Thymus (tissue), 11 donors: ENCODE measurements at regions not wholly inside any gene's neighbourhood (a gene's known extent, or its start where the extent isn't known, plus 50 kb on each side); places are given as distances from the start of the nearest gene placed in this dataset.
"Not testable (repeated sequence)": the region's sequence is repeated elsewhere in the genome, so short reads cannot be mapped to it uniquely, and the experiment has no call there.

Experiments
- DNase-seq, 9 donors: peaks; one replicate each; pipeline ENCODE4 v3.0.0-alpha.2; 2013; ENCODE audit warnings: low spot score in 9 of 9, low read depth in 6 of 9, missing footprints in 1 of 9
- H3K27ac ChIP-seq, 2 donors: one replicate each; pipeline ENCODE4 v1.5.1; 2013; ENCODE audit warnings: control low read depth in 1 of 2, low read depth in 1 of 2, low read length in 1 of 2, mild to moderate bottlenecking in 1 of 2, moderate library complexity in 1 of 2
- H3K27me3 ChIP-seq, 2 donors: one replicate each; pipeline ENCODE4 v1.5.1; 2013; ENCODE audit warnings: low read length in 1 of 2; ENCODE audit not compliant: control insufficient read depth in 2 of 2, insufficient read depth in 1 of 2
- H3K36me3 ChIP-seq, 2 donors: one replicate each; pipeline ENCODE4 v1.5.1; 2013; ENCODE audit warnings: low read length in 1 of 2, mild to moderate bottlenecking in 1 of 2, moderate library complexity in 1 of 2; ENCODE audit not compliant: control insufficient read depth in 2 of 2, insufficient read depth in 2 of 2
- H3K4me1 ChIP-seq, 2 donors: one replicate each; pipeline ENCODE4 v1.5.1; 2013; ENCODE audit warnings: low read length in 2 of 2; ENCODE audit not compliant: control insufficient read depth in 2 of 2, insufficient read depth in 2 of 2
- H3K4me3 ChIP-seq, 2 donors: one replicate each; pipeline ENCODE4 v1.5.1; 2013; ENCODE audit warnings: low read length in 2 of 2, control low read depth in 1 of 2, mild to moderate bottlenecking in 1 of 2
- H3K9me3 ChIP-seq, 2 donors: one replicate each; pipeline ENCODE4 v1.5.1; 2013; ENCODE audit warnings: low read length in 1 of 2, mild to moderate bottlenecking in 1 of 2; ENCODE audit not compliant: control insufficient read depth in 2 of 2, insufficient read depth in 1 of 2
- WGBS: extraction: QIAGEN DNeasy Blood & Tissue Kit; methylation state at CpG from one replicate; pipeline ENCODE4 v1.1.7; 2013; 5-methylcytosine and 5-hydroxymethylcytosine counted together
- donor health status: healthy.

DNA sequence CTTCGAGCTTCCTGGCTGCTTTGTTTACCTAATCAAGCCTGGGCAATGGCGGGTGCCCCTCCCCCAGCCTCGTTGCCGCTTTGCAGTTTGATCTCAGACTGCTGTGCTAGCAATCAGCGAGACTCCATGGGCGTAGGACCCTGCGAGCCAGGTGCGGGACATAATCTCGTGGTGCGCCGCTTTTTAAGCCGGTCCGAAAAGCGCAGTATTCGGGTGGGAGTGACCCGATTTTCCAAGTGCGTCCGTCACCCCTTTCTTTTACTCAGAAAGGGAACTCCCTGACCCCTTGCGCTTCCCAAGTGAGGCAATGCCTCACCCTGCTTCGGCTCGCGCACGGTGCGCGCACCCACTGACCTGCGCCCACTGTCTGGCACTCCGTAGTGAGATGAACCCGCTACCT is 889.3 kb upstream of the NUDT12 start:
- not testable (repeated sequence) for H3K27me3 ChIP-seq

DNA sequence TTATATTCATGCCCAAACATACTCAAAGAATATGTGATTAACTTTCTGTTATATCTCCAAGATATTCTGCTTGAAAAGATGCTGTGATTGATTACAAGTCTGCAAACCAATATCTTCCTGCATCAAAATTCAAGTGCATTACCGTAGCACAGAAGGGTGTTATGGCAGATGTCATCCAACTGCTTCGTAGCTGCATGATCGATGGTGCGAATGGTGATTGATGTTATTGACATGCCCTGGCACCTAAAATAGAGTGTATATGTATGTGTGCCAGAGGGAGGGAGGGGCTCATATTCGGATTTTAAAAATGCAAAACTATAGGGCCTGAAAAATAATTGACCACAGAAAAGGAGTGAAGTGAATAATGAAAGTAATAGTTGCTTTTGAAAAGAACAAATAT is 882.1 kb upstream of the NUDT12 start:
- no peaks in the 10 kb centered on the region for H3K36me3 ChIP-seq
- no peaks in the 10 kb centered on the region for H3K27me3 ChIP-seq
- no peak for DNase-seq
- H3K9me3 ChIP-seq: peaks cover 0 to 4% of the 10 kb centered on the region in 2 donors
- H3K4me3 ChIP-seq: no peak overlapping the region
- WGBS: 94% methylated on average over 5 of the region's 5 CpGs
- no peak overlapping the region for H3K27ac ChIP-seq
- H3K4me1 ChIP-seq: no peaks in the 10 kb centered on the region

More for the DNA sequence above, 889.3 kb upstream of the NUDT12 start:
- not testable (repeated sequence) for H3K9me3 ChIP-seq, H3K36me3 ChIP-seq, H3K27ac ChIP-seq, H3K4me3 ChIP-seq, DNase-seq, H3K4me1 ChIP-seq
- WGBS: 96% methylated on average over 28 of the region's 28 CpGs

DNA sequence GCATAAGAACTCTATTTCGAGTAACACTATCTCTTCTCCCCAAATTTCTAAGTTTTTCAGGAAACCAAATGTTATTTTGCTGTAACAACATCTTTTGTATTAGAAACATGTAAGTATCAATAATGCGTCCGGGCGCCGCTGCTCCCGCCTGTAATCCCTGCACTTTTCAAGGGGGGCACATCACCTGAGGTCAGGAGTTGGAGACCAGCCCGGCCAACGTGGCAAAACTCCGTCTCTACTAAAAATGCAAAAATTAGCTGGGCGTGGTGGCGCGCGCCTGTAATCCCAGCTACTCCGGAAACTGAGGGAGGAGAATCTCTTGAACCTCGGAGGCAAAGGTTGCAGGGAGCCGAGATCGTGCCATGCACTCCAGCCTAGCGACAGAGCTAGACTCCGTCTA is 881.1 kb upstream of the NUDT12 start:
- Histone ChIP-seq H3K9me3 (peaks cover 0 to 4% of the 10 kb centered on the region in 2 donors), H3K4me3 (no peak overlapping the region), H3K27ac (no peak overlapping the region), H3K36me3 (no peaks in the 10 kb centered on the region), H3K27me3 (no peaks in the 10 kb centered on the region), H3K4me1 (no peaks in the 10 kb centered on the region)
- DNase-seq: no peak
- WGBS: 97% methylated on average over 19 of the region's 19 CpGs

DNA sequence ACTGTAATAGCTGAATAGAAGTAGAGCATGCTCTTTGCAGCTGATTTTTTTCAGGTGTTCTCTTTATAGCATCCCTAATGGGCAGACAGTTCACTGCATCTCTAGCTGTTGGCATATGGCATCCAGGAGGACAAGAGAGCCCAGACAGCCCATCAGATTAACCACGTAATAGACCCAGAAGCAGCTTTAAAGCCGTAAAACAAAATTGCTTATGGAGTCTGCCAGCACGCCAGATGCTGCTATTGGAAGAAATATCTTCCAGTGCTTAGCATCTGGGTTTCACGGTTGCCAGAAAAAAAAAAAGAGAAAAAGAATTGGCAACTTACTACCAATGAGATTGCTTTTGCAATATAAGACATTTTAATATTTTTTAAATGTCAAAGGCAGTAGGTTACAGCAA is 869.4 kb upstream of the NUDT12 start:
- Histone ChIP-seq H3K36me3 (no peaks in the 10 kb centered on the region), H3K4me3 (no peak overlapping the region), H3K27ac (no peak overlapping the region), H3K27me3 (no peaks in the 10 kb centered on the region), H3K4me1 (no peaks in the 10 kb centered on the region), H3K9me3 (no peaks in the 10 kb centered on the region)
- WGBS: 70% methylated on average over 4 of the region's 4 CpGs
- DNase-seq: no peak

DNA sequence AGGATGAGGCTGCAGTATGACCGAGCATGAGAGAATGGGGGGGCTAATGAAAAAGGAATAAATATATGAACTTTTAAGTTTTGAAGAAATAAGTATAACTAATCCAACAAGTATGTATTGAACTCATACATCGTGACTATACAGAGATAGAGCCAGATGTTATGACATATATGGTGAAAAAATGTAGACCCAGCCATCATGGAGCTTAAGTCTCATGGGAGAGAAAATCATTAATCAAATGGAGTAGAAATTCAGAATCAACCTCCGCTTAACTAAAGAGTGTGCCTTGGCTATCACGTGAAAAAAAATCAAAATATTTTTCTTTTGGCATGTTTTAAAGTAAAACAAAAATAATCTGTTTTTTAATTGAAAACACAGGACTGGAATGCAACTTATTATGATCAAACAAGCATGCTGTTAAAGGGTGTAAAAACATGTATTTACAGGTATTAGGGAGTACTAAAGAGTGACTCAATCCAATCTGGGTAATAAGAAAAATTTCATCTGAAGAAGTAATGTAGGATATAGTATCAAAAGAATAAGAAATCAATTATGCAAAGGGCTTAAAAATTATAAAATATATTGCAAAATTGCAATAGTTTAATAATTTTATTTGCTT is 868.5 kb upstream of the NUDT12 start:
- H3K9me3 ChIP-seq: no peaks in the 10 kb centered on the region
- no peaks in the 10 kb centered on the region for H3K4me1 ChIP-seq
- no peaks in the 10 kb centered on the region for H3K27me3 ChIP-seq
- WGBS: 90% methylated on average over 4 of the region's 4 CpGs
- no peak overlapping the region for H3K4me3 ChIP-seq
- H3K36me3 ChIP-seq: no peaks in the 10 kb centered on the region
- no peak overlapping the region for H3K27ac ChIP-seq
- no peak for DNase-seq

- no peak for DNase-seq
- no peaks in the 10 kb centered on the region for H3K36me3 ChIP-seq
- no peaks in the 10 kb centered on the region for H3K4me1 ChIP-seq
- no peaks in the 10 kb centered on the region for H3K9me3 ChIP-seq
- no peak overlapping the region for H3K27ac ChIP-seq
- H3K4me3 ChIP-seq: no peak overlapping the region
- WGBS: 87% methylated on average over 1 of the region's 1 CpG
- no peaks in the 10 kb centered on the region for H3K27me3 ChIP-seq
Observed at GRCh38 chr5:104429911-104430310, 867.3 kb upstream of the NUDT12 start.

DNA sequence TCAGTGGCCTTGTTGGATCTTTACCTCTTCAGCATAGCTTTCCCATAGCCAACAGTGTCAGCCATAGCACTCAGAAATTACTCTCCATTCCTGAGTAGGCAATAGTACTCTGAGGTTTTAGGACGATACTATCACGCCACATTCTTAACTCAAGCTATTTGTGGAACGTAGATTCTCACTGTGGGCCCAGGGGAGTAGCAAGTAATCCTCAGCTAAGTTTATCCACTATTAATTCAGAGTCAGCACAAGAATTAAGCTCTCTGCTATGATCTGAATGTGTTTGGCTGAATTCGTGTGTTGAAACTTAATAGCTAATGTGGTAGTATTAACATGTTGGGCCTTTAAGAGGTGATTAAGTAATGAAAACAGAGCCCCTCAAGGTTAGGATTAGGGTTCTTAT is 858.8 kb upstream of the NUDT12 start:
- H3K9me3 ChIP-seq: no peaks in the 10 kb centered on the region
- WGBS: 94% methylated on average over 4 of the region's 4 CpGs
- no peaks in the 10 kb centered on the region for H3K27me3 ChIP-seq
- DNase-seq: no peak
- no peak overlapping the region for H3K4me3 ChIP-seq
- no peaks in the 10 kb centered on the region for H3K4me1 ChIP-seq
- H3K27ac ChIP-seq: no peak overlapping the region
- H3K36me3 ChIP-seq: no peaks in the 10 kb centered on the region

GRCh38 chr5:104418056-104418455 is 855.5 kb upstream of the NUDT12 start:
- no peaks in the 10 kb centered on the region for H3K36me3 ChIP-seq
- no peaks in the 10 kb centered on the region for H3K27me3 ChIP-seq
- H3K4me1 ChIP-seq: no peaks in the 10 kb centered on the region

DNA sequence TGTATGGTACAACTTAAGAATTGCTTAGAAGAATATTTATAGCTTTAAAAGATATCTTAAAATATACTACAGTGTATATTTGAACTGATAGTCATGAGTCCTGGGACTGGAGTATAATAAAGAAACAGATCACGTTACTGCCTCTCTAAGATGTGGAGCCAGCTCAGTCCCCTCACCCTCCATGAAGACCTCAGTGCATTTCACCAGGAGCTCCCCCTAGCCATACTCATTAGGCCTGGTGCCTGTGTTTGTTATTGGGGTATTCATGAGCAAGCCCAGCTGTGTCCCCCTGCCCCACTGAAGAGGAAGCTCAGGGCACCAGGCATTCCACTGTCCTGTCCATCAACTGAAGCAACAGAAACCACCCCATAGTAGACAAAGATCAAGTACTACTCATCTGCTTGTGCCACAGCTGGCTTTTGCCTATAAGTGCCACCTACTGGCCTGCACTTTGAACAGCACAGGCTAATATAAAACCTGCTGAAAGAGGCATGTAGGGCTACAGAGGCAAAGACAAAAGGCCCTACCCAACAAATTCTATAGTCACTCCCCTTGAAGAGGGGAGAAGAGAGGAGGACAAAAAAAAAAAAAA is 850.2 kb upstream of the NUDT12 start:
- Histone ChIP-seq H3K4me3 (no peak overlapping the region), H3K4me1 (no peaks in the 10 kb centered on the region), H3K9me3 (no peaks in the 10 kb centered on the region), H3K27me3 (no peaks in the 10 kb centered on the region), H3K27ac (no peak overlapping the region), H3K36me3 (no peaks in the 10 kb centered on the region)
- DNase-seq: peak in 1 of 9 donors; percentile 5
- WGBS: 90% methylated on average over 1 of the region's 1 CpG

More at GRCh38 chr5:104418056-104418455, 855.5 kb upstream of the NUDT12 start:
- no peak for DNase-seq
- Histone ChIP-seq H3K4me3 (no peak overlapping the region), H3K9me3 (no peaks in the 10 kb centered on the region), H3K27ac (no peak overlapping the region)
- 95% methylated on average over 1 of the region's 1 CpG for WGBS
